ENCODE measurements at regions not wholly inside any gene's neighbourhood (a gene's known extent, or its start where the extent isn't known, plus 50 kb on each side); places are given as distances from the start of the nearest gene placed in this dataset.
"Not testable (repeated sequence)": the region's sequence is repeated elsewhere in the genome, so short reads cannot be mapped to it uniquely, and the experiment has no call there.

- no peak for DNase-seq (ENCODE audit: low read depth)
Observed at GRCh38 chr14:76264384-76264783, 111.6 kb upstream of the ESRRB start.

GRCh38 chr14:76267322-76268046 is 108.5 kb upstream of the ESRRB start:
- DNase-seq (ENCODE audit: low read depth) = peak; percentile 13

DNA sequence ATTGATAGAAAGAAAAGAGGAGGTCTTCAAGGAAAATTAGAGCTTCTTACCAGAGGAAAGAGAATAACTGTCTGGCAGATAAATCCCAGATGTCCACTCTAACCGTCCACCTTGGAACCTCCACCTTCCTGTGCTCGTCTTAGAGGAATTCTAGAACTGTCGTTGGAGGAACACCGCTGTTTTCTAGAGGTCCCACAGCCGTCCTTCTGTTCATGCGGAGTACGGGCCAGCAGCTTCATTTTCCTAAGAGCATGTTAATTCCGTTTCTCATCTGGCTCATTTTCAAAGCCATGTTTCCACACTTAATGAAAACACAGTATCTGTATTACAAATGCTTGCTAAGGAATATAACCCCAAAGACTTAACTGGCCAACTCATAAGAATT is 107.9 kb upstream of the ESRRB start:
- no peak for DNase-seq (ENCODE audit: low read depth)

DNA sequence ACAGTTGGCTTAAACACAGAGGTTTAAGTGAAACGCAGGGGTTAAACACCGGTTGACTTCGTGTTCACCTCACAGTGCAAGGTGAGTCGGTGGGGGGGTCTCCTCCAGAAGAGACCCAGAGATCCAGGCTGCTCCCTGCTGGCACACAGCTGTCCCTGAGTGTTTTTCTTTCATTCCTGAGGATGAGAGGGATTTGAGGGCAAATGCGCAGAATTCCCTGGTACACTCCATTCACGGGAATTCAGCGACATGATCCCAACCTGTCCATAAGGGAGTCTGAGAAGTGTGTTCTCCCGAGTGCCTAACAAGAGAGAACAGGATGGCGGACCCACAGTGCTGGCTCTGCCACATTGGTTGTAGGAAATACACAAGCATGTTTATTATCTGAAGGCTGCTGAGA is 107.2 kb upstream of the ESRRB start:
- DNase-seq (ENCODE audit: low read depth) = no peak

GRCh38 chr14:76271041-76271755 is 104.7 kb upstream of the ESRRB start:
- no peak for DNase-seq (ENCODE audit: low read depth)

GRCh38 chr14:76272349-76272748 is 103.6 kb upstream of the ESRRB start:
- no peak for DNase-seq (ENCODE audit: low read depth)

- DNase-seq (ENCODE audit: low read depth) = no peak
Observed at GRCh38 chr14:76272774-76273173, 103.2 kb upstream of the ESRRB start.

DNA sequence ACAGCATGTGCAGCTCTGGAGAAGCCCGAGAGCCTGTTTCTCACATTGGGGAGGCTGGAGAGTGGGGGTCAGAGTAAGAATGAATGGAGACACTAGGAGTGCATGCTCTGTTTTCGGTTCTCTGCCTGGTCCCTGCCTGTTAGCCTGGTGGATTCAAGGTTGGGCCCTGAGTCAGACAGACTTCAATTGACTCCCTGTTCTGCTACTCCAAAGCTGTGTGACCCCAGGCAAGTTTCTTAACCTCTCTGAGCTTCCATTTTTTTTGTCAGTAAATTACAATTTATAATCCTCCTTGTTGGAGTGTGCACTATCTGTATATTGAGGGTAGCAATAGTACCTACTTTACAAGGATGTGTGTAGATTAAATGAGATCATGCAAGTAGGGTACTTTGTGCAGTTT is 102.6 kb upstream of the ESRRB start:
- DNase-seq (ENCODE audit: low read depth) = no peak

DNA sequence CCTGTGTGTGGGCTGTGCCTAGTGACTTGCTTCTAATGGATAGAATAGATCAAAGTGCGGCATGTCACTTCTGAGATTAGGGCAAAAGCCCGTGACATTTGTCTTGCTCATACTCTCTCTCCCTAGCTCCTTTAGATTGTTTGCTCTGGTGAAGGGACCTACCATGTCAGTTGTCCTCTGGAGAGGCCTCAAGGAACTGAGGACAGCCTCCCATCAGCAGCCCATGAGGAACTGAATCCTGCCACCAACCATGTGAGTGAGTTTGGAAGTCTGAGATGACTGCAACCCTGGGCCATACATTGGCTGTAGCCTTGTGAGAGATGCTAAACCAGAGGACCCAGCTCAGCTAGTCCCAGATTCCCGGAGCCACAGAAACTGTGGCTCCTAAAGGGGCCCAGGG is 101.6 kb upstream of the ESRRB start:
- DNase-seq (ENCODE audit: low read depth) = no peak

GRCh38 chr14:76277586-76278130 is 98.3 kb upstream of the ESRRB start:
- DNase-seq (ENCODE audit: low read depth) = no peak

GRCh38 chr14:76280221-76280620 is 95.7 kb upstream of the ESRRB start:
- DNase-seq (ENCODE audit: low read depth) = no peak

DNA sequence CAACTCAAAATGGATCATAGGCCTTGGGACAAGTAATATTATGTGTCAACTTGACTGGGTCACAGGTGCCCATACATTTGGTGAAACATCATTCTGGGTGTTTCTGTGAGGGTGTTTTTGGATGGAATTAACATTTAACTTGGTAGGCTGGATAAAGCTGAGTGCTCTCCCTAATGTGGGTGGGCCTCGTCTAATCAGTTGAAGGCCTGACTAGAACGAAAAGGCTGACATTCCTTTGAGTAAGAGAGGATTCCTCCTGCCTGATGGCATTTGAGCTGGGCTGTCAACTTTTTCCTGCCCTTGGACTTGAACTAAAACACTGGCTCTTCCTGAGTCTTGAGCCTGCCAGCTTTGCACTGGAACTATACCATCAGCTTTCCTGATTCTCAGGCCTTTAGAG is 93.4 kb upstream of the ESRRB start:
- DNase-seq (ENCODE audit: low read depth) = no peak

DNA sequence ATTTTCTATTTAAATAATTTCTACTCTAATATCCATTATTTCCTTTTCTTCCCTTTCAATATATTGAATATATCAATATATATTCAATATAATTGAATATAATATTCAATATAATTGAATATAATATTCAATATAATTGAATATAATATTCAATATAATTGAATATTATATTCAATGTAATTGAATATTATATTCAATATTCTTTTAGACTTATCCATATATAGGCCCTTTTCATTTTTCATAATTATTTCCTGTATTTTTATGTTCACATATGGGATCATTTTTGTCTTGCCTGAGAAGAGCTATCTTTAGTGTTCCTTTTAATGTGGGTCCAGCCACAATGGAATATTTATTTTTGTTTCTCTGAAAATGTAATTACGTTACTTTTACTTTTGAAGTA is 88.9 kb upstream of the ESRRB start:
- no peak for DNase-seq (ENCODE audit: low read depth)

DNA sequence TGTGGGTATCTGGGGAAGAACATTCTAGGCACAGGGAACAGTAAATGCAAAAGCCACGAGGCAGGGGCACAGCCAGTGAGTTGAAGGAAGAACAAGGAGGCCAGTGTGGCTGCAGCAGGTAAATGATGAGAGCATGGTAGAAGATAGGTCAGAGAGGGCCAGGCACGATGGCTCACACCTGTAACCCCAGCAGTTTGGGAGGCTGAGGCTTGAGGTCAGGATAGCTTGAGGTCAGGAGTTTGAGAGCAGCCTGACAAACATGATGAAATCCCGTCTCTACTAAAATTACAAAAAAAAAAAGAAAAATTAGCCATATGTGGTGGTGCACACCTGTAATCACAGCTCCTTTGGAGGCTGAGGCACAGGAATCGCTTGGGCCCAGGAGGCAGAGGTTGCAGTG is 86.7 kb upstream of the ESRRB start:
- no peak for DNase-seq (ENCODE audit: low read depth)

DNA sequence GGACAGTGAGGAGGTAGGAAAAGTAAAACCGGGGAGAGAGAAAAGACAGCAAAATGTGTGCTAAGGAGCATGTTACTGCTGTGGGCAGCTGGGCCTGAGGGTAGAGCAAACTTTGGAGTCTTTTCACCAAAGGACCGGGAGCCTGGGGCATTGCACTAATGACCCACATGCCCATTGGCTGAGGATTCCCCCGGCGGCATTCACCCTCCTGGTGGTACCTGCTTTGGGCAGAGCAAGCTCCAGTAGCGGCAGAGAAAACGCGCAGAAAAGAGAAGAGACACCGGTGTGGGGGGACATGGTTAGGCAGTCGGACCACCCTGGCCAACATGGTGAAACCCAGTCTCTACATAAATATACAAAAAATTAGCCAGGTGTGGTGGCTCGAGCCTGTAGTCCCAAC is 83.4 kb upstream of the ESRRB start:
- no peak for DNase-seq (ENCODE audit: low read depth)

DNA sequence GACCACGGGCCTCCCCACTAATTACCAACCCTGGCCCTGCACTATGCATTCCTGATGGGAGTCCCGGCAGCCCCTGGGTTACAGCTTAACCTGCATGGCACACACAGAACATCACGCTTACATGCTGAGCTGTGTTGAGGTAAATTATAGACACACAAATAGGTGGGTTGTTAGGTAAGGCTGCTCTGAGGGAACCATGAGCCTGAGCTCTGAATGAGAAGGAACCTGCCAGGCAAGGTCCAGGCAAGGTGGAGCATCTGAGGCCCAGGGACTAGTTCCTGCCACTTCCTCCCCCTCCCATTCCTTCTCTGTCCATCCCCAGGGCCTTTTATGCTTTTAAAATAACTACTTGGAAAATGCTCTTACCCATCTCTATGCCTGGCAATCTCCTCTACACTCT is 82.7 kb upstream of the ESRRB start:
- DNase-seq (ENCODE audit: low read depth) = no peak

DNA sequence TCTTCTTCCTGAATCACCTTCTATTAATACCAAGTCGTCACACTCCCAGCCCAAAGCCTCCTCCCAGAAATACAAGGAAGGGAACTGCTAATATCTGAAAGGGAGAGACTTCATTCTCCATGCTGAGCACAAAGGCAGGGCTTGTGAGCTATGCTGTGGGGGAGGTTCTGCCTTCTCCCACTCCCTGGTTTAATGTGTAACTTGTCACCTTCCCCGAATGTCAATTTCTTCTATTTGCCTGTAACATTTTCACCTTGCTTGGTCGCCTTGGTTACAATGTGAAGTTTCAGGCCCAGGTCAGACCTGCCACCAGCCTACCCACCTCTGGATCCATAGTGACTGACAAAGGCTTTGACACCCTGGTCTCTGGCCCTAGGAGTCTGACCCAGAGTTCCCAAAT is 82.0 kb upstream of the ESRRB start:
- no peak for DNase-seq (ENCODE audit: low read depth)

DNA sequence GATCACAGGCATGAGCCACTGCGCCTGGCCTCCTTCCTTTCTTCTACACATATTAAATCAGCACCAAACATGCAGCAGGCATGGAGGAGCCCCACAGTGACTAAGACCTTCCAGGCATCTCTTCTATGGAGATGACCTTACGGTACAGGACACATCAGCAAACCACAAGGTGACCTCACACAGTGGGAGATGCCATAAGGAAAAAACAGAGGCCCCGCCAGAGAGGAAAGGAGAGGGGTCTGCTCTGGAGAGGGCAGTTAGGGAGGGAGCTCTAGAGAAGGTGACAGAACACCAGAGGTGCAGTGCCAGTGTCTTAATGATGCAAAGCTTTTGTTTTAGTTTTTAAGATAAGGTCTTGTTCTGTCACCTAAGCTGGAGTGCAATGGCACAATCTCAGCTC is 81.1 kb upstream of the ESRRB start:
- no peak for DNase-seq (ENCODE audit: low read depth)

GRCh38 chr14:76298896-76299295 is 77.0 kb upstream of the ESRRB start:
- no peak for DNase-seq (ENCODE audit: low read depth)

DNA sequence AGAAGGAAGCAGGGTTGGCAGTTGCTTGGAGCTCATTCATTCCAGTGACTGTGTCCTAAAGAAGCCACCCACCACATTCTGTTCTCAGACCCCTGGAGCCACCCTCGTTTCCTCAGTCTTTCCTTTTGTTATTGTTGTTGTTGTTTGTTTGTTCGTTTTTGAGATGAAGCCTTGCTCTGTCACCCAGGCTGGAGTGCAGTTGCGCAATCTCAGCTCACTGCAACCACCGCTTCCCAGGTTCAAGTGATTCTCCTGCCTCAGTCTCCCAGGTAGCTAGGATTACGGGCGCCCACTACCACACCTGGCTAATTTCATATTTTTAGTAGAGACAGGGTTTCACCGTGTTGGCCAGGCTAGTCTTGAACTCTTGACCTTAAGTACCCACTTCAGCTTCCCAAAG is 72.7 kb upstream of the ESRRB start:
- not testable (repeated sequence) for DNase-seq (ENCODE audit: low read depth)

DNA sequence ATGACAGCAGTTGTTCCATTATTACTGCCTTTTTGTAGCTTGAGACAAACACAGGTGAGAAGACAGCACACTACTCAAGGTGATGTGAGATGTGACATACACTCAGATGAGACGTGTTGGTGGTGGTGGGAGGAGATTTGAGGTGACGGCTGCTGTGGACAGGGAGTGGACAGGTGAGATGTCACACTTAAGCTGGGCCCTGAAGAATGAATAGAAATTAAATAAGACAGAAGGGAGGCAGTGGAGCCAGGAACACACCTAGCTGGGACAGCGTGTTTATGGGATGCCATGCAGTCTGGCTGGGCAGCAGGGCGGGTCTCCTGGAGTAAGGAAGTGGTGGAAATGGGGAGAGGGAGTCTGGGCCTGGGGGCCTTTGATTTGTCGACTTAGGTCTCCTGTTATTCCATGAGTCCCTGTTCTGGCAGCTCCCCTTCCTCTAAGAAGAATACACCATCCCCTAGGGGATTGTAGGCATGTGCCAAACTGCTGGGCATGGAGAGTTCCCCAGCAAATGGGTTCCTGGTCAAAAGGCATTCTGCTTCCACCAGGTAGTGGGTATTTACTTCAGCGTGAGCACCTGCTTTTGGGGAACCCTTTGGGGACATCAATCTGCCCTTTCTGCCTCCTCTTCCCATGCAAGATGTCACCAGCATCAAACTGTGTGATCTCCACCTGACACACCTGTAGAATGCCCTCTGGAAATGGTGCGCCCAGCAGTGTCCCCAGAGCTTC is 71.2 kb upstream of the ESRRB start:
- no peak for DNase-seq (ENCODE audit: low read depth)

- no peak for DNase-seq (ENCODE audit: low read depth)
Observed at GRCh38 chr14:76305268-76305826, 70.6 kb upstream of the ESRRB start.

- no peak for DNase-seq (ENCODE audit: low read depth)
Observed at GRCh38 chr14:76306131-76306530, 69.8 kb upstream of the ESRRB start.

Measured in GM04504 (cell line).